ENCODE measurements at regions not wholly inside any gene's neighbourhood (a gene's known extent, or its start where the extent isn't known, plus 50 kb on each side); places are given as distances from the start of the nearest gene placed in this dataset.

GRCh38 chr21:35861661-35862060, 198.7 kb downstream of the SETD4 start:
- Histone ChIP-seq H3K36me3 (ENCODE audit: control insufficient read depth in 2 of 2, insufficient read depth in 2 of 2, low read length in 2 of 2) (no peaks in the 10 kb centered on the region), H3K27ac (ENCODE audit: low read length) (no peak overlapping the region), H3K4me1 (ENCODE audit: control insufficient read depth, insufficient read depth, low read length) (peaks cover 2% of the 10 kb centered on the region), H3K4me3 (ENCODE audit: low read length in 2 of 2) (no peak overlapping the region), H3K9me3 (ENCODE audit: control insufficient read depth in 2 of 2, low read length in 2 of 2) (no peaks in the 10 kb centered on the region), H3K9ac (ENCODE audit: low read length in 2 of 2) (no peak overlapping the region), H3K27me3 (ENCODE audit: control insufficient read depth in 1 of 2, insufficient read depth in 2 of 2, low read length in 2 of 2) (no peaks in the 10 kb centered on the region)

DNA sequence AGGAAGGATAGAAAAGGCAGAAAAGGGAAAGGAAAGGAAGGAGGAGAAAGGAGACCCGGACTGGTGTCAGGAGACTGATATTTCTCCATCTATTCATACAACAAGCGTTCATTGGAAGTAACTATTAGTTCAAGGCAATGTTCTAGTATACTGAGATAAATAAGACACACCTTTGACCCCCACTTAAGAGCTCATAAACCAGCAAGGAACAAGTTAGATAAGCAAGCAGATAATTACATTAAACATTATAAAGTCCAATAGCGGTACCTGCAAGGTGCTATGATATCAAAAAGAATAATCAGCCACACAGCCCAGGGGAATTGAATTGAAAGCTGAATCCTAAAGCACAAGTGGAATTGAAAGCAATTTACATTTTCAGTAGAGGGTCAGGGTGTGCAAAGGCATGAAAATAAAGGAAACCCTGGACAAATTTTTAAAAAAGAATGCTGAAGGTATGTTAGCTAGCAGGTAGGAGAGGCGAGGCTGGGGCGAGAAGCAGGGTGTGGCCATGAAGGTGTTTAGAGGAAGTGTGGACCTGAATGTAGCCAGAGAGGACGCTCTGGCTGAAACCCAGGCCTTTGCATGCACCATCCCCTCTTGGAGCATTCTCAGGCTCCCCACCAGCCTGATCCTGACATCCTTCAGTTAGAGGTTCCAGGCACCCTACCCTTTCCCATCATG, 200.0 kb downstream of the SETD4 start:
- Histone ChIP-seq H3K36me3 (ENCODE audit: control insufficient read depth in 2 of 2, insufficient read depth in 2 of 2, low read length in 2 of 2) (no peaks in the 10 kb centered on the region), H3K9me3 (ENCODE audit: control insufficient read depth in 2 of 2, low read length in 2 of 2) (no peaks in the 10 kb centered on the region), H3K4me1 (ENCODE audit: control insufficient read depth, insufficient read depth, low read length) (peaks cover 2% of the 10 kb centered on the region), H3K27ac (ENCODE audit: low read length) (no peak overlapping the region), H3K27me3 (ENCODE audit: control insufficient read depth in 1 of 2, insufficient read depth in 2 of 2, low read length in 2 of 2) (no peaks in the 10 kb centered on the region), H3K4me3 (ENCODE audit: low read length in 2 of 2) (no peak overlapping the region), H3K9ac (ENCODE audit: low read length in 2 of 2) (no peak overlapping the region)

GRCh38 chr21:35859677-35860076, 200.6 kb downstream of the SETD4 start:
- Histone ChIP-seq H3K9ac (ENCODE audit: low read length in 2 of 2) (no peak overlapping the region), H3K27me3 (ENCODE audit: control insufficient read depth in 1 of 2, insufficient read depth in 2 of 2, low read length in 2 of 2) (no peaks in the 10 kb centered on the region), H3K9me3 (ENCODE audit: control insufficient read depth in 2 of 2, low read length in 2 of 2) (no peaks in the 10 kb centered on the region), H3K4me3 (ENCODE audit: low read length in 2 of 2) (no peak overlapping the region), H3K27ac (ENCODE audit: low read length) (no peak overlapping the region), H3K4me1 (ENCODE audit: control insufficient read depth, insufficient read depth, low read length) (peaks cover 2% of the 10 kb centered on the region), H3K36me3 (ENCODE audit: control insufficient read depth in 2 of 2, insufficient read depth in 2 of 2, low read length in 2 of 2) (no peaks in the 10 kb centered on the region)

- Histone ChIP-seq H3K4me3 (ENCODE audit: low read length in 2 of 2) (no peak overlapping the region), H3K9me3 (ENCODE audit: control insufficient read depth in 2 of 2, low read length in 2 of 2) (no peaks in the 10 kb centered on the region), H3K27ac (ENCODE audit: low read length) (no peak overlapping the region), H3K27me3 (ENCODE audit: control insufficient read depth in 1 of 2, insufficient read depth in 2 of 2, low read length in 2 of 2) (no peaks in the 10 kb centered on the region), H3K36me3 (ENCODE audit: control insufficient read depth in 2 of 2, insufficient read depth in 2 of 2, low read length in 2 of 2) (no peaks in the 10 kb centered on the region), H3K4me1 (ENCODE audit: control insufficient read depth, insufficient read depth, low read length) (peaks cover 2% of the 10 kb centered on the region), H3K9ac (ENCODE audit: low read length in 2 of 2) (no peak overlapping the region)
These were observed 203.2 kb downstream of the SETD4 start for GRCh38 chr21:35857095-35857494.

DNA sequence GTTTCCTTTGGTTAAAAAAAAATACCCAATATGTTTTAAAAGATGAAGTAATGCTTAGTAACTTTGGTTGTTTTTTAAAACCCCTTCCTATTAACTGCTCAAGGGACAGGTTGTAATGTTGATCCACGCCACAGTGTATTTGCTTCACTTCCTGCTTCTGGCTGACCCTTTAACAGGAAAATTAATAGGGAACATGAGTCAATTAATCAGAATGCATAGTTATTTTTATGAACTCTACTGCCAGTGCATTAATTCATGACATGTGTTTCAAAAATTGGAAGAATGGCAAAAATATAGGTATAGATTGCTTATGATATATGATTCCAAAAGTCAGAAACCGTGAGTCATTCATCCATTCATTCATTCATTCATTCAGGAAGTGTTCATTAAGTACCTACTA, 204.8 kb downstream of the SETD4 start:
- no peaks in the 10 kb centered on the region for H3K27me3 ChIP-seq (ENCODE audit: control insufficient read depth in 1 of 2, insufficient read depth in 2 of 2, low read length in 2 of 2)
- H3K4me1 ChIP-seq (ENCODE audit: control insufficient read depth, insufficient read depth, low read length) = peaks cover 2% of the 10 kb centered on the region
- no peaks in the 10 kb centered on the region for H3K36me3 ChIP-seq (ENCODE audit: control insufficient read depth in 2 of 2, insufficient read depth in 2 of 2, low read length in 2 of 2)
- H3K9ac ChIP-seq (ENCODE audit: low read length in 2 of 2) = no peak overlapping the region
- no peak overlapping the region for H3K27ac ChIP-seq (ENCODE audit: low read length)
- no peak overlapping the region for H3K4me3 ChIP-seq (ENCODE audit: low read length in 2 of 2)
- H3K9me3 ChIP-seq (ENCODE audit: control insufficient read depth in 2 of 2, low read length in 2 of 2) = no peaks in the 10 kb centered on the region

DNA sequence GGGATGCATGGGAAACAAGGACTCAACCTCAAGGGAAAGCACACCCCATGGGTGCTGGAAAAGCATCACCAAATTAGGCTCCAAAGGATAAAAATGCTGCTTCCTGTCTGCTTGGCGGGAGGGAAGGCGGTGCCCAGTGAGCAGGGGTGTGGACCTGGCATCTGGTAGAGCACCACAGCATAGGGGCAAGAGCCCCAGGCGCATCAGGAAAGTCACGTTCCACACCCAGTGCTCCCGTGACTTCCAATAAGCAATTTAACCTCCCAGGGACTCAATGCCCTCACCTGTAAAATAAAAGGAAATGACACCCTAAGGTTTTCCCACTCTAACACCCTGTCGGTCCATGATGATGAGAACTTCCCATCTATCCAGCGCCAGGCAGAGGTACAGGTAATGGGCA, 206.0 kb downstream of the SETD4 start:
- no peak overlapping the region for H3K9ac ChIP-seq (ENCODE audit: low read length in 2 of 2)
- no peak overlapping the region for H3K27ac ChIP-seq (ENCODE audit: low read length)
- H3K27me3 ChIP-seq (ENCODE audit: control insufficient read depth in 1 of 2, insufficient read depth in 2 of 2, low read length in 2 of 2) = no peaks in the 10 kb centered on the region
- peaks cover 2% of the 10 kb centered on the region for H3K4me1 ChIP-seq (ENCODE audit: control insufficient read depth, insufficient read depth, low read length)
- H3K9me3 ChIP-seq (ENCODE audit: control insufficient read depth in 2 of 2, low read length in 2 of 2) = no peaks in the 10 kb centered on the region
- H3K36me3 ChIP-seq (ENCODE audit: control insufficient read depth in 2 of 2, insufficient read depth in 2 of 2, low read length in 2 of 2) = no peaks in the 10 kb centered on the region
- no peak overlapping the region for H3K4me3 ChIP-seq (ENCODE audit: low read length in 2 of 2)

- H3K9me3 ChIP-seq (ENCODE audit: control insufficient read depth in 2 of 2, low read length in 2 of 2) = no peaks in the 10 kb centered on the region
- no peaks in the 10 kb centered on the region for H3K36me3 ChIP-seq (ENCODE audit: control insufficient read depth in 2 of 2, insufficient read depth in 2 of 2, low read length in 2 of 2)
- no peak overlapping the region for H3K27ac ChIP-seq (ENCODE audit: low read length)
- no peaks in the 10 kb centered on the region for H3K27me3 ChIP-seq (ENCODE audit: control insufficient read depth in 1 of 2, insufficient read depth in 2 of 2, low read length in 2 of 2)
- no peak overlapping the region for H3K4me3 ChIP-seq (ENCODE audit: low read length in 2 of 2)
- no peak overlapping the region for H3K9ac ChIP-seq (ENCODE audit: low read length in 2 of 2)
- no peaks in the 10 kb centered on the region for H3K4me1 ChIP-seq (ENCODE audit: control insufficient read depth, insufficient read depth, low read length)
These were observed 206.7 kb downstream of the SETD4 start for GRCh38 chr21:35853321-35854239.

DNA sequence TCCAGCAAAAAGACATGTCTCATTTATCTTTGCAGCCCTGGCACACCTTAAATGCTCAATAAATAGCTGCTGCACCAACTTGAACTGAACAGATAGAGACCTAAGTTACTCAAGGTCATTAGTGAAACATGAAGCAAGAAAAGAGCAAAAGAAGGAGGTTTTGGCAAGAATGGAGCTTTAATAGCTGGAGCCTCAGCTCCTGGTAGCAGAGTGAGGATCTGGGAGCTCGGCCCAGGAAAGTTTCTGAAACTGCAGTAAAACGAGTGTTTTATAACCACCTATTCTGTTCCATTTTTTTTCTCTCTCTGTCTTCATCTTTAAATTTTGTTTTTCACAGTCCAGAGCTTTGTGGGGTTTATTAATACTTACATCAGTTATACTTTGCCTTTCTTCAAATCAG, 207.5 kb downstream of the SETD4 start:
- no peaks in the 10 kb centered on the region for H3K9me3 ChIP-seq (ENCODE audit: control insufficient read depth in 2 of 2, low read length in 2 of 2)
- H3K36me3 ChIP-seq (ENCODE audit: control insufficient read depth in 2 of 2, insufficient read depth in 2 of 2, low read length in 2 of 2) = no peaks in the 10 kb centered on the region
- H3K4me3 ChIP-seq (ENCODE audit: low read length in 2 of 2) = no peak overlapping the region
- no peaks in the 10 kb centered on the region for H3K27me3 ChIP-seq (ENCODE audit: control insufficient read depth in 1 of 2, insufficient read depth in 2 of 2, low read length in 2 of 2)
- no peak overlapping the region for H3K9ac ChIP-seq (ENCODE audit: low read length in 2 of 2)
- no peak overlapping the region for H3K27ac ChIP-seq (ENCODE audit: low read length)
- H3K4me1 ChIP-seq (ENCODE audit: control insufficient read depth, insufficient read depth, low read length) = no peaks in the 10 kb centered on the region

- no peaks in the 10 kb centered on the region for H3K4me1 ChIP-seq (ENCODE audit: control insufficient read depth, insufficient read depth, low read length)
- H3K27me3 ChIP-seq (ENCODE audit: control insufficient read depth in 1 of 2, insufficient read depth in 2 of 2, low read length in 2 of 2) = no peaks in the 10 kb centered on the region
- H3K9ac ChIP-seq (ENCODE audit: low read length in 2 of 2) = no peak overlapping the region
- no peak overlapping the region for H3K27ac ChIP-seq (ENCODE audit: low read length)
- no peaks in the 10 kb centered on the region for H3K36me3 ChIP-seq (ENCODE audit: control insufficient read depth in 2 of 2, insufficient read depth in 2 of 2, low read length in 2 of 2)
- no peaks in the 10 kb centered on the region for H3K9me3 ChIP-seq (ENCODE audit: control insufficient read depth in 2 of 2, low read length in 2 of 2)
- H3K4me3 ChIP-seq (ENCODE audit: low read length in 2 of 2) = no peak overlapping the region
These were observed 209.7 kb downstream of the SETD4 start for GRCh38 chr21:35850542-35851103.

DNA sequence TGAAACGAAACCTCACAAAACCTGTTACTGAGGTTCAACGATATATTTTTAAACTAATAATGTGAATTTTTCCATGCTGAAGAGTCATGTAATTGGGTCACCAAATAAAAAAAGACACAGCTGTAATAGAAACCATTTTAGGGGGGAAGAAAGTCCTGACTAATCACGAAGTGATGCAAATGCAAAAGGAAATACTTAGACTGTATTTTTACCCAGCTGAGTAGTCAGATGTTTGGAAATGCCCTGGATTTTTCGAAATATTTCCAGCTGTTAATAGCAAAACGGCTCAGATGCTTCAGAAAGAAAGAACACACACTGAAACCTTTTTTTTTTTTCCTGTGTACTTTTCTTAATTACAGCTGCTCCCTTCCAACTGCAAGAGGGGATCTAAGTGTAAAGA, 210.3 kb downstream of the SETD4 start:
- Histone ChIP-seq H3K4me3 (ENCODE audit: low read length in 2 of 2) (no peak overlapping the region), H3K27ac (ENCODE audit: low read length) (no peak overlapping the region), H3K9me3 (ENCODE audit: control insufficient read depth in 2 of 2, low read length in 2 of 2) (no peaks in the 10 kb centered on the region)

GRCh38 chr21:35849144-35849543, 211.2 kb downstream of the SETD4 start:
- no peaks in the 10 kb centered on the region for H3K27me3 ChIP-seq (ENCODE audit: control insufficient read depth in 1 of 2, insufficient read depth in 2 of 2, low read length in 2 of 2)
- H3K4me1 ChIP-seq (ENCODE audit: control insufficient read depth, insufficient read depth, low read length) = no peaks in the 10 kb centered on the region
- H3K27ac ChIP-seq (ENCODE audit: low read length) = no peak overlapping the region
- no peak overlapping the region for H3K4me3 ChIP-seq (ENCODE audit: low read length in 2 of 2)
- no peaks in the 10 kb centered on the region for H3K36me3 ChIP-seq (ENCODE audit: control insufficient read depth in 2 of 2, insufficient read depth in 2 of 2, low read length in 2 of 2)
- no peaks in the 10 kb centered on the region for H3K9me3 ChIP-seq (ENCODE audit: control insufficient read depth in 2 of 2, low read length in 2 of 2)
- no peak overlapping the region for H3K9ac ChIP-seq (ENCODE audit: low read length in 2 of 2)

More for the DNA sequence above, 210.3 kb downstream of the SETD4 start:
- no peak overlapping the region for H3K9ac ChIP-seq (ENCODE audit: low read length in 2 of 2)
- no peaks in the 10 kb centered on the region for H3K4me1 ChIP-seq (ENCODE audit: control insufficient read depth, insufficient read depth, low read length)
- H3K27me3 ChIP-seq (ENCODE audit: control insufficient read depth in 1 of 2, insufficient read depth in 2 of 2, low read length in 2 of 2) = no peaks in the 10 kb centered on the region
- H3K36me3 ChIP-seq (ENCODE audit: control insufficient read depth in 2 of 2, insufficient read depth in 2 of 2, low read length in 2 of 2) = no peaks in the 10 kb centered on the region
